HG02981 (cell line): ENCODE measurements at regions not wholly inside any gene's neighbourhood (a gene's known extent, or its start where the extent isn't known, plus 50 kb on each side); places are given as distances from the start of the nearest gene placed in this dataset.

ENCODE experiments used
- ATAC-seq: cut with Tn5 transposase; IDR thresholded peaks from one replicate; pipeline ENCODE4 v1.9.1; 2021; ENCODE audit warnings: mild to moderate bottlenecking, moderate library complexity; ENCODE audit not compliant: unreplicated experiment

DNA sequence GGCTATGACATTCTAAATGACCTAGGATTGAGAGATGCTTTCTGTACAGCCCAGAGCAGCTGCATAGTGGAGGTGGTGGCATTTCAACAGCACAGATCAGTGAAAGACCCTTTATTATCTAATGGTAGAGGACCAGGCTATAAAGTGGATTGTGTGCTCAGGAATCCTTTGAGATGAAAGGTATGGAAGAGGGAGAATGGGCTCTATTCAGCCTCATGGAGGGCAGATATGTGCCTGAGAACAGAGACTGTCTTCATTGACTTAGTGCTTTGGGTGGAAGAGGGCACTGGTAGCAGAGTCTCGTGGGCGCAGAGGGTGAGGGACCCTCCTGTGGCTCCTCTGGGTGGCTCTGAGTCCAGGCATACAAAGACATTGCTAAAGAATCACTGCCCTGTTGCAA, 130.0 kb upstream of the SLC24A5 start:
- ATAC-seq: no peak

DNA sequence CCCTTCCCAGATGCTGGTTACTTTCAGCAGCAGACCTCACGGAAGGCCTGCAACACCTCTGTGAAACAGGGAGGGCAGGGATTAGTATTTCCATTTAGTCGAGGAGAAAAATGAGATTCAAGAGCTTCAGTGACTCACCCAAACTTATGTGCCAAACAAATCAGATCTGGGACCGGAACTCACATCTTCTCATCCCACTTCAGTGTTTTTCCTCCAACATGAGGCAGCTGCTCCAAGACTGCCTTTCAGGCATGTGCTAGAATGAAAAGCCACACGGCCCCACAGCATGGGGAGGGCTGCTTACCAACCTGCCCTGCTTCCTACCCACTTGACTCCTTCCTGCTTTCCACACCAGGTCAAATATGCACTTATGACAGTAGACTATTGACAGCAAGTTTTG, 129.4 kb upstream of the SLC24A5 start:
- no peak for ATAC-seq

- no peak for ATAC-seq
Observed at GRCh38 chr15:47993051-47993450, 127.7 kb upstream of the SLC24A5 start.

GRCh38 chr15:47997195-47998080, 123.4 kb upstream of the SLC24A5 start:
- ATAC-seq: no peak

GRCh38 chr15:47998619-47999019, 122.2 kb upstream of the SLC24A5 start:
- no peak for ATAC-seq

DNA sequence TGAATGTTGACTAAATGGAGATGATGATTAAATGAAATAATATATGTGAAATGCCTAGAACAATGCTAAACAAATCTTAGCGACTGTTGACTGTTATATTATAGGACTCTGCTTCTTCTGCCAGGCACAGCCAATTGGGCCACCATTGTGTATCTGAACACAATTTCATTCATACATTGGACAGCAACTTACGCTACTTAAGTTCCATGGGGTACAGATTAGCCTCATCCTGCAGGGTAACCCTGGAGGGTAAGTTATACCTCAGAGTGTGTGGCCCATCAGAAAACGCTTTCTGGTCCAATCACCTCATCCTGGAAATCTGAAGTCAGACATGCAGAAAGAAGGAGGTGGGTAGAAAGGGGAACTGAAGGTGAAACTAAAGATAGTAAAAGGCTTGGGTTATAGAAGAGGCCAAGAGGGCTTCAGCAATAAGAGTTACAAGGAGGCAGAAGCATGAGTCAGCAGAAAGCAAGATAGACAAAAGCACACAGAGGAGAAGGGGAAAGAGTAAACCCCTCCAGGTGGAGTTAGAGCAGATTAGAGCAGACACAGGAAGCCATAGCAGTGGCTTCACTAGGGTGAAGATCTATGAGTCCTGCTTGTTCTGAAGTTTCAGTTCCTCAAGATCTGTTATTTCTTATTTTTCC, 119.3 kb upstream of the SLC24A5 start:
- peak; percentile 88 for ATAC-seq

GRCh38 chr15:48002767-48003166, 118.0 kb upstream of the SLC24A5 start:
- no peak for ATAC-seq

DNA sequence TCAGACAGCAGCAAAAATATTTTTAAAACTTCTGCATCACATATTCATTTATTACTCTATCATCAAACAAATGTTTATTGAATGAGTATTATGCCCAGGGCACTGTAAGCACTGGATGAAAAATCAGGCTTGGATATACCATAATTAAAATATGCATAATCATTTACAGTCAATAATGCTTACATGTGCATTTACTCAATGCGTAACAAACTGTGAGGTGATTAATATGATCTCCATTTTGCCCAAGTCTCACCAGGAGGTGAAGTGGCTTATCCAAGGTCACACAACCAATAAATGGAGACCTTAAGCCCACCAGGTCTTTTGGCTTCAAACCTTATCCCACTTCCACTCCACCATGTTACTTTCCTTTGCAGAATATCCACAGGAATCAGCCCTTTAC, 117.3 kb upstream of the SLC24A5 start:
- no peak for ATAC-seq

- no peak for ATAC-seq
Observed at GRCh38 chr15:48005077-48005476, 115.7 kb upstream of the SLC24A5 start.

DNA sequence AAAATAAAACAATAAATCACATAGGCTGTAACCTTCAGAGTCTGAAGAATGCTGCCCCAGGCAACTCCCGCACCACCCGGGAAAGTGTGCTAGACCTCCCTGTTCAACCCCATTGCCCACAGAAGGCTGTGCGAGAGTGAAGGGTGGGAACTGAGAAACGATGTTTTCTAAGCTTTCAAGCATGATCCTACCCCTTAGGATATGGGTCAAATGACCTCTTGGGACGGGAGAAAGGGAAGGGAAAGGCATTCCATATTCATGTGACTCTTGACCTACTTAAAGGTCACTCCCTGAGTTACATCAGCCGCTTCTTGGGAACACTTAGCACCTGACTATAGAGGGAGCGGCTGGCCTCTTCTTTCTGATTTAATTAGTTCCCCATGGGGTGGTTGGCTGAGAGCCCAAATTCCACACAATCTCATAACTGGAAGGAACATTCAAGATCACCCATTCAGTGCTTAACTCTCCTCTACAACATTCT, 114.7 kb upstream of the SLC24A5 start:
- no peak for ATAC-seq

GRCh38 chr15:48010316-48010715, 110.5 kb upstream of the SLC24A5 start:
- ATAC-seq: no peak

DNA sequence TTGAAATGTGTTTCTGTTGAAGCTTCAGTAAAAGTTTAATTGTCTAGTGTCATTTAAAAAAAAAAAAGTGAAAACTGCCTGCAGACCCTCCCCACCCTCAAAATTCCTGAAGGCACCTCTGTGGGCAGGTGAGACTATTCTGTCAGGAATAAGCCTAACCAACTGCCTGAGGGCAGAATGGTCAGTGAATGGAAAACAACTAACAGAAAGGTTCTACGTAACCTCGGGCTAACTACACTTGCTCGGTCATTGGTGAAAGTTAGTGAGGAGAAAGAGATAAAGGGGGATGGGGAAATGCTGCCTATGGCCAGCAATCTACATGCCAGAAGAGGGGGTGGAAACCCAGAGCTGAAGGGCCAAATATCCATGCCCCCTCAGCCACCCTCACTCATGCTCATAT, 108.6 kb upstream of the SLC24A5 start:
- ATAC-seq: no peak

- no peak for ATAC-seq
Observed at GRCh38 chr15:48016865-48017264, 103.9 kb upstream of the SLC24A5 start.

DNA sequence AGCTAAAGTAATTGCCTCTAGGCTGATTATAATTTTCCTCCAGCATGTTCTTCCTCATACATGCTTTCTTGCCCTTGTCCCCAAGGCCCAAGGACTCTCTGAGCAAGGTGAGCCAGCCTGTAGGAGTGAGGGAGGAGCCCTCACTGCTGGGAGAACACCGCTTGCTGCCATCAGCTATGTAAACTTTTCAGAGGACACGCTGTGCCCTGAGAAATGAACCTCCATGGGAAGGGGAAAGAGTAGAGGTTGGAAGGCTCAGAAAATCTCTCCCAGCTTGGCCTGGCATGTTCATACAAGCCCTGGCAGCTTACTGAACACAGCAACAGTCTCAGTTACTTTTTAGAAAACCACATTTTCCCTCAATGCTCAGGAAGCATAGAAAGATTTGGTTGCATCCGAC, 103.0 kb upstream of the SLC24A5 start:
- ATAC-seq: no peak

- ATAC-seq: no peak
Observed at GRCh38 chr15:48020166-48020565, 100.6 kb upstream of the SLC24A5 start.

GRCh38 chr15:48021336-48022086, 99.3 kb upstream of the SLC24A5 start:
- no peak for ATAC-seq

- ATAC-seq: no peak
Observed at GRCh38 chr15:48025118-48025517, 95.7 kb upstream of the SLC24A5 start.

- no peak for ATAC-seq
Observed at GRCh38 chr15:48028712-48029111, 92.1 kb upstream of the SLC24A5 start.

DNA sequence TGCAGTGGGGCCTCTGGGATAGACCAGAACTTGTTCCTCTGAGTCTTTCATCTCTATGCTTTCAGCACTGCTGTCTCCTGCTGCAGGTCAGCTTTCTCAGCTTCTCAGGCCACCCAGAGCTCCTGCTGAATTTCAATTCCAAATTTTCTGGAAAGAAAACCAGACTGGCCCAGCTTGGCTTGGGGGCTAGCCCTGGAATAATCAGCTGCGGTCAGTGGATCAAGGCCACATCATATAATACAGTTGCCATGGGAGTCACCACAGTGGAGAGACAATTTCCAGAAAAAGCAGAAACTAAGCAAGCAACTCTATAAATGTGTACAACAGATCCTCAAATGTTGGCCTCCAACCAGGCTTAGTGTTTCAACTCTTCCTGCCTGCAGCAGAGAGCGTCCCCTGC, 91.1 kb upstream of the SLC24A5 start:
- no peak for ATAC-seq

DNA sequence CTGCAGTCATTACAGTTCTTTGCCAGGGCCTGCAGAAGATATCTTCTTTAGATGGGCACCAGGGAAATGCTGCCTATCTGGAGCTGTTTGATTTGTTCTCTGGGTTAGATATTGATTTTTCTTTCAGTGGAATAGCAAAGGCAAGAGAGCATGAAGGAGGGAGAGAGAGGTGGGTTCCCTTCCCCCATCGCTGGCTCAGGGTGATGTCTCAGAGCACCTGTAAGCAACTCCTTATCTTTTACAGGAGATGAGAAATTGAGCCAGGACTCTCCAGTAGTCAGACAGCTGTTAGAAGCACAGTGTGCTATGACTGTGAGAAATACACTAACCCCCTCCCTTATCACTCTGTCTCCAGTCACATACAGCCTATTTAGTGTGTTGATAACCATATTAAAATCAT, 89.3 kb upstream of the SLC24A5 start:
- no peak for ATAC-seq

DNA sequence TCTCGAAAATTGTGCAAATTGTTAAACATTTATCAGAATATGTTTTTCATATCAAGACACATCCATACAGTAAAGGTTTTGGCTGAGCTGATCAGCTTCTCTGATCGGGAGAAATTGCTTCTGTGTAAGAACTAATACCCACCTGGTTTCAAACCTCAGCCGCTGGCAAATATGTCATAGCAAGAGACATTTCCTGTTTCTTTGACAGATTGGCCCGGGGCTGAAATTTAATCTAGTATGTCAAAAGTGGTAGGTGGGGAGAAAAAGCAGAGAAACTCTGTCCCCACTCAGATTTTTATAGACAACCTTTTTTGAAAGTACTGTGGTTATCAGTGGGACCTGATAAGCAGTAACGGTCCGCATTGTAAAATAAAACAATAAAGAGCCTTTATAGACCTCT, 88.8 kb upstream of the SLC24A5 start:
- no peak for ATAC-seq

DNA sequence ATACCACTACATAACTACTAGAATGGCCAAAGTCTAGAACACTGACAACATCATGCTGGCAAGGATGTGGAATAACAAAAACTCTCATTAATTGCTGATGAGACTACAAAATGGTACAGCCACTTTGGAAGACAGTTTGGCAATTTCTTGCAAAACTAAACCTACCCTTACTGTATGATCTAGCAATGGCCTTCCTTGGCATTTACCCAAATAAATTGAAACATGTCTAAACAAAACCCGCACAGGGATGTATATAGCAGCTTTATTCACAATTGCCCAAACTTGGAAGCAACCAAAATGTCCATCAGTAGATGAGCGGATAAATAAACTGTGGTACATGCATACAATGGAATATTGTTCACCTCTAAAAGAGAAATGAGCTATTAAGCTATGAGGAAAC, 87.9 kb upstream of the SLC24A5 start:
- no peak for ATAC-seq
